ENCODE measurements at regions not wholly inside any gene's neighbourhood (a gene's known extent, or its start where the extent isn't known, plus 50 kb on each side); places are given as distances from the start of the nearest gene placed in this dataset.

DNA sequence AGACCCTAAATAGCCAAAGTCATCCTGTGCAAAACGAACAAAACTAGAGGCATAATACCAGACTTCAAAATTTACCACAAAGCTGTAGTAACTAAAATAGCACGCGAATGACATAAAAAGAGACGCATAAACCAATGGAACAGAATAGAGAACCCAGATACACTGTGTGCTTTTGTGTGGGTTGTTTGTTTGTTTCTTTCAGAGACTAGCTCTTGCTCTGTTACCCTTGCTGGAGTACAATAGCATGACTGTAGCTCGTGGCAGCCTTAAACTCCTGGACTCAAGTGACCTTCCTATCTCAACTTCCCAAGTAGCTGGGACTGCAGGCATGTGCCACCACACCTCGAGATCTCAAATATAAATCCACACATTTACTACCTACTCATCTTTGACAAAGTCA lies 1314.6 kb upstream of the GBE1 start:
- no peak for DNase-seq

DNA sequence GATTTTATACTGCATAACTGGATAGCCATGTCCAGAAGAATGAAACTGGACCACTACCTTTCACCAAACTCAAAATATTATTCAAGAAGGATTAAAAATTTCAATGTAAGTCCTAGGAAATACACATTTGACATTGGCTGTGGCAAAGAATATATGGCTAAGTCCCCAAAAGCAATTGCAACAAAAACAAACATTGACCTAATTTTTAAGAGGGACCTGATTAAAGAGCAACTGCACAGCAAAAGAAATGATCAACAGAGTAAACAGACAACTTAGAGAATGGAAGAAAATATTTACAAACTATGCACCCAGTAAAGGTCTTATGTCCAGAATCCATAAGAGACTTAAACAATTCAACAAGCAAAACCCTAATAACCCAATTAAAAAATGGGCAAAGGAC lies 1313.0 kb upstream of the GBE1 start:
- DNase-seq: no peak

DNA sequence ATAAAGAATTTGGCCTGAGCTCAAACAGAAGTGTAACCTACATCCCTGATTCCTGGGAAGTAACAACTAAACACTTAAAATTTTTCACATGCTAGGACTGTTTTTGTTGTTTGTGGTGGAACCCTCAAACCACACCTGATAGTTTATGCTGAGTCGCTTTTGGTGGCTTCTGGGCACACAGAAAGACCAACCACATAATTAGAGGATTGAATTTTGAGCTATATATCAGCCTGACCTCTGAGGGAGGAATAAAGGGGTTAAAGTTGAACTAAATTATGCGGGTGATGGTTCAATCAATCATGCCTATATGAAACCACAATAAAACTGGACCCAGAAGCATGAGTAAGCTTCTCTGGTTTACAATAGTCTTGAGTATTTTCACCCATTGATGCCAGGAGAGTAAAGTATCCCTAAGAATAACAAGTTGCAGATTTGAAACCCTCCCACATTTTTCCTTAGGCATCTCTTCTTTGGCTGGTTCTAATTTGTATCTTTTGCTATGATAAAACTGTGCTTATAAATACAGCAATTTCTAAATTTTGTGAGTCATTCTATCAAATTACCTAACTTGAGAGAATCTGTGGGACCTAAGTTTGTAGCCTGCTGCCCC lies 1304.5 kb upstream of the GBE1 start:
- no peak for DNase-seq

DNA sequence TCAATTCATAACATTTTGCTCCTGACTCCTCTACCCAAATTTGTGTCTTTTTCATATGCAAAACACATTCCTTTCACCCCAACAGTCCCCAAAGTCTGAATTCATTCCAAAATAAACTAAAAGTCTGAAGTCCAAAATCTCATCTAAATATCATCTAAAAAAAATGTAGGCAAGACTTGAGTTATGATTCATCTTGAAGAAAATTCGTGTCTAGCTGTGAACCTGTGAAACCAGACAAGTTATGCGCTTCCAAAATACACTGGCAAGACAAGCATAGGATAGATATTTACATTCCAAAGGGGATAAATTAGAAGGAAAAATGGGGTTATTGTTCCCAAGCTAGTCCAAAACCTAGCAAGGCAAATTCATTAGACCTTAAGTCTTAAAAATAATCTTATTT lies 1302.0 kb upstream of the GBE1 start:
- DNase-seq: no peak

DNA sequence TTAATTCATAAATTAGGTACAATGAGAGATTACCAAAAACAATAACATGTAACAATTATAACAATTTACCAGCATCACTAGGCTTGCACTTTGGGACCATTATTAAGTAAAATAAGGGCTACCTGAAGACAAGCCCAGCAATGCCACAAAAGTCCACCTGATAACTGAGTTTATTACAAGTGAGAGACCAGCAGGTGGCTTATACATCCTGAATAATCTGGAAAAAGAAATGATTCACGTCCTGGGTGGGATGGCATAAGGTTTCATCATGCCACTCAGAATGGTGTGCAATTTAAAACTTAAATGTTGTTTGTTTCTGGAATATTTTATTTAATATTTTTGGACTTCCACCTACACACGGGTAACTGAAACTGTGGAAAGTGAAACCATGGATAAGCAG lies 1287.1 kb upstream of the GBE1 start:
- DNase-seq: no peak

DNA sequence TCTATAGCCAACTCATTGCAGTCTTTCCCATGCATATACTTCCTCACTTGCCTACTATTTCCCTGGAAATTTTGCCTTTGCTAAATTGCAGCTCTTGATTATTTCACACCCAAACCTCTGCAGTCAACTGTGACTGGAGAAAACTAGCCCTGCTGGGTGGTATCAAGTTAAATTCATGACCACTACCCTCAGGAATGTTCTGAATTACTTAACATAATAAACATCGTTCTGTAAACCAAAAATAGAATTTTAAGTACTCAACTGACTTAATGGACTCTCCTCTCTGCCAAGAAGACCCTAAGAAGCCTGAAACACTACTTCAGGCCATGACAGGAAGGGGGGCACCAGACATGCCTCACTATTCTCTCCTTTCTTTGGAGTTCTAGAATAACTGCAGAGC lies 1278.0 kb upstream of the GBE1 start:
- DNase-seq: no peak

DNA sequence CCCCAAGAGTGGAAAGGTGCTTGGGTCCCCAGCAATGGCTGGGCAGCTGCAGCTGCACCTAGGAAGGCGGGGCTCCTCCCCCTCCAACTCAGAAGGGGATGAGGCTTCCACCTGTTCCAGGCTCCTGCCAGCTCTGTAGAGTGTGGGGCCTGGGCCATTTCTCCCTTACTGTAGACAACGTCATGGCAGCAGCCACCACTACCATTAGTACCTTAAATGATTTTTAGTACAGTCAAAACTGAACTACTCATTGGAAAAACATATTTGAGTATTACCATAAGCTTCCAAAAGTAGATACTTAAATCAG lies 1274.2 kb upstream of the GBE1 start:
- DNase-seq: no peak

DNA sequence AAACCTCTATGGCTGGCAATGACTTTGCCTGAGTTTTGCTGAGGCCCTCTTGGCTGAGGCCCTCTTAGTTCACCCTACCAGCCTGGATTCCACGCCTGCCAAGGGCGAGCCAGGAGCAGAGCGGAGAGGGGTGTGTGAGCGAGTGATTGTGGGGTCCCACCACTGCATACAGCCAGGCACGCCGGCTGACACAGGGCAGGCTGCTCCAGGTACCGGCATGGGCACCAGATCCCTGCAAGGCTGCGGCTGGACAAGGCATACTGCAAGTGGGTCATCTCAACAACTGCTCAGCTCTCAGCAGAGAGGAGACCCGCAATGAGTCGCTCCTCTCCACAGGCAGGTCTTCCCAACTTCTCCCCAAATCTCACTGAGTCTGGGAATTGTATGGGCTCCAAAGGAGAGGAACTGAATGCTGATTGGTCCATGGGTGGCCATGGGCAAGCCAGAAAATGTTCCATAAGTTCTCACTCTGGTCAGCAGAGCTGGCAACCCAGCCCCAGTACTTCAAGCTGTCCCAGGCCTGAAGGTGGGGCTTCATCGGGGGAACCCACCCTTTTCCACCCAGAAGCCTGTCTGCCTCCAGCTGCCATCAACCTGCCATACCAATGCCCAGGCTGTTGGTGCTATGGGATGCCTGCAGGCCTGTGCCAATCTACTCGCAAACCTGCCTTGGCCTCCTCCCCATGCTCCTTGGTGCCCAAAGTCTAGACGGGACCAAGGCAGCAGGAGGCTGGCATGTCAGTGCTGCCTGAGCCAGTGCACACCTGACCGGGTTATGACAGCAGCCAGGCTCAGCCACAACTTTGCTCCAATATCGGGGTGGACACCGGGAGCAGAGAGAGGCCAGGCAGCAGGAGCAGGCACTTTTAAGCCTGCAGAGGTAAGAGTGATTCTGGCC lies 1273.6 kb upstream of the GBE1 start:
- DNase-seq: no peak

DNA sequence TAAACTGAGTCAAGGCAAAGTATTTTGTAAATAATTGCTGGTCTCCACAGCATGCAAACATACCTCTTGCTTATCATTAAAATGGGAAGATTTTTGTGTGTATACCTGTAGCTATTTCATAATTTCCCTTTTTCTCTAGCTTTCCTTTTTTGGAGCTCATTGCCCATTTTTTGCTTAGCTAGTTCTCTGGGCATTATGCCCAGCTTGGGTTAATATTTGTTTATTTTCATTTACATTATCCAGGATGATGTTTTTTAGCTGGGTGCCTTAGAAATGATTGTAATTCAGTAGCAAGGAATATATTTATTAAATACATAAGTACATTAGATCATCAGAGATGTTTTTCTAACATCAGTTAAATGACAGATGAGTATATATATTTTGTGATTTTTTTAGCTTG lies 1271.7 kb upstream of the GBE1 start:
- no peak for DNase-seq

DNA sequence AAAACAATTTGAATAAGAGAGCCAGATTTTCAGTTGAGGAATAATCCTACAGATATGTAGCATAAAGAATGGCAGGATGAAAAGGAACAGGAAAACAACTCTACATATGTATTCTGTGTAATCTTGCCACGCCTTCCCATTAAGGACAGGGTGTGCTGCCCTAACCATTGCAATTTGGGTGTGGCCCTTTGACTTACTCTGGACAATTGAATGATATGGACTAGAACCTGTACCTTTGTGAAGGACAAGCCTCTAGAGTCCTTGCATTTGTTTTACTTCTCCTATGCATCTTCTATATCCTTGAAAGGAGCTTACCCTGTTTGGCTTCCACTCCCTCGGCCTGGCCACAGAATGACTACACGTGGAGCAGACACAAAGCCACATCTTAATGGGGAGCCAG lies 1261.6 kb upstream of the GBE1 start:
- DNase-seq: no peak

DNA sequence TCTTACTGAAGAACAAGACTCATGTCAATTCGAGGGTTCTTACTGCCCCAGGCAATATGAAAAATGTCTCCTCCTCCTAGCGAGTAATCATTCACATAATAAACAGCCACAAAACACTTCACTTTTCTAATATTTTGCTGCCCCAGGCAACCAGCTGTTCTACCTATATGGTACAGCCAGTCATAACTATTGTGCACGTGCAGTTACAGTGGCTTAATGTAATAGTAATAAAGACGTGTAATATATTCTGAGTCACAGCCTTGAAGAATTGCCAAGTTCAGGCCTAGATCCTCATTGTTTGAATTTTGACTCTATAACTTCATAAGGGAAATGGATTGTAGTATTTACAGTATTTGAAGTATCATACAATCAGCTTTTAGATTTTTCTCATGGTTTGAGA lies 1250.0 kb upstream of the GBE1 start:
- DNase-seq: no peak

DNA sequence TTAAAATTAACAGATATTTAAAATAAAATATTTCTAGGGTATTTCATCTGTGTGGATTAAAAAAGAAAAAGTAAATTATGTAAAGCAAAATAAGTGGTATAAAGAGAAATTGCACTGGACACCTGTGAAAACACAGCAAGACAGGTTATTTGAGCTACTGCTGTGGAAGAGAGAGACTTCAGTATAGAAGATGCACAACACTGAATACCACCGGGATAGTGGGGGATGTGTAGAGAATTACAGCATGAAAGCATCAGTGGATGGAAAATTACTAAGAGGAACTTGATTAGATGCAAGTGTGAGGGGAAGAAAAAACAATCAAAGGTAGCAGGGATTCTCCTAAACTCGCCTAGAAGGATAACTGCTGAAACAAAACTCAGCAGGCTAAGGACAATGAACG lies 1242.5 kb upstream of the GBE1 start:
- DNase-seq: no peak

DNA sequence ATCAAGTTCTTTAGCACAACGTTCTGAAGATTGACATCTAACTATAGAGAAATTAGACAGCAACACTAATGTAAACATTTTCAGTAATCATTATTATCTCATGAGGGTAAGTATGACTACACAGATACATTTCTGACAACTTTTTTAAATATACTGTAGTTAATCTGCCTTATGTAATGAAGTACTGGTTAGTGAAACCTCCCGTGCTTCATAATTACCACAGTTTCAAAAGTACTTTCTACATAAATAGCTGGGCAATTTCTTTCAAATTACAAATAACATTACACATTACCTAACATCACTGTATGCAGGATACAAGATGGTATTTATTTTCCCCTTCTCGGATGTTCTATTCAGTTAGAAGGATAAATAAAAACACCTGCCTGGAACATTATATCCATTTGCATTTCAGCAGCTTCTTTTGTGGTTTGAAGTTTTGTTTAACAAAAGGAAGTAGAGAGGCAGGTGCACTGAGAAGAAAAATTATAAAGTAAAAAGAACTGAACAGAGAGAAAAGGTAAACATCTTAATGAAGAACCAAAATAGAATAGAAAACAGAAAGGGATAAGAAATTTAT lies 1241.5 kb upstream of the GBE1 start:
- no peak for DNase-seq

DNA sequence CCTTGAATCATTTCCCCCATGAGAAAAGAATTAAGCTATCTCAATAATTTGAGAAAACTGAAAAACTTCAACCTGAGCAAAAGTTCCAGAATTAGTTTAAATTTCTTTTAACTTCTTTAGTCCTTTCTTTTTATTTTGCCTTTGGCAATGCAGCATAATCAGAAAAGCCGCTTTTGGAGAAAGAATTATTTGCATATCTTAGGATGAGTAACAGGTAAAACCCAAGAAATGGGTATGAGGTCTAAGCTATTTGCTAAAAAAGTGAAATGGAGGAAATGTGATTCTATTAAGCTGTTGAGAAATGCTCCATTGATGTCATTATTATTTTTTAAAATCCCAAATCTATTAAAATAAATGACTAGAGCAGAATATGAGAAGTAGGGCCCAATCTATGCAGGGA lies 1238.3 kb upstream of the GBE1 start:
- no peak for DNase-seq

DNA sequence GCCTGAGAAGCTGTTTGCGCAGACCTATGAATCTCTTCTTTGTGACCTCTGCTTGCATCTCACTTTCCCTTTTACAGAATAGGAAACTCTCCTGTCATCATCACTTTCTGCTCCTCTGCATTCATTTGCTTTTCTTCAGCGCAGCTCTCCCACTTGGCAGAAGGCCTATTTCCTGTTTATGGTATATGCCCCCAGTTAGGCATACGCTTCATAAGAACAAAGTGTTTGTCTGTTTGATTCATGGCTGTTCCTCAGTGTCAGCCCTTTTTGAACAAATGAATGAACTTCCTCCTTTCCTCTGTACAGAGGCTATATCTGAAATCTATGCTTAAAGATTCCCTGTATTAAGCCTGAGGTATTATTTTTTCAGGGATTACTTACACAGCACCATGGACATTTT lies 1216.9 kb upstream of the GBE1 start:
- DNase-seq: no peak

DNA sequence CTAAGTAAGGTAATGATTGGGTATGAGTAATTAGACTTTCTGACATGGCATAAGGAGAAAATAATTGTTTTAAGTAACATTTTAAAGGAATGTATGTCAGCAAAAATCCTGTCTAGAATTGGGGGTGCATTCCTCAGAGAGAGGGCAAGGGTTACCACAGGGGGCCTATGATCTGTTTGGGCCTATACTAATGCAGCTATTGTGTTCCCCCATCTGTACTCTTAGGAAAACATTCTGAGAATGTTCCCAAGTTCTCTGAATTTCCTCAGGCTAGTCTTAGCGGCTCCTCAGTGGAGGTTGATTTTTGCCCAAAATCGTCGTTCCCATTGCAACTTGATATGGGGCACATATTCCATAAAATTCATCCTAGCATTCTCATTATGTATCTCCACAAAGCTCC lies 1216.4 kb upstream of the GBE1 start:
- DNase-seq: no peak

DNA sequence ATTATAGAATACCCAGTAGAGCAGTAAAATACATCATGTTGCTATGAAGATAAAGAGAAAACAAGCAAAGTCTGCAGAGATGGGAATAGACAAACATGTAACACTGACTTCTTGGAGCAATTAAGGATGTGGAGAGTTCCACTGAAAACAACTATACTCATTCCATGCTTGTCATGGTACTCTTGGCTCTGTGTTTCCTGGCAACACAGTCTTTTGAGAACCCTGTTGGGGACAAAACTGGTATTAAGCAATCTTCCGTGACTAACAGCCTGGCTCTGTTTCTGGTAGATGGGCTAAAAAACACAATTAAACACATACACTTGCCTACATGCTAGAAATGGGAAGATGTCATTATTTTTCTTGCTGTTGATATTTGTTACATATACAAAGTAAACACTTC lies 1212.3 kb upstream of the GBE1 start:
- DNase-seq: no peak

DNA sequence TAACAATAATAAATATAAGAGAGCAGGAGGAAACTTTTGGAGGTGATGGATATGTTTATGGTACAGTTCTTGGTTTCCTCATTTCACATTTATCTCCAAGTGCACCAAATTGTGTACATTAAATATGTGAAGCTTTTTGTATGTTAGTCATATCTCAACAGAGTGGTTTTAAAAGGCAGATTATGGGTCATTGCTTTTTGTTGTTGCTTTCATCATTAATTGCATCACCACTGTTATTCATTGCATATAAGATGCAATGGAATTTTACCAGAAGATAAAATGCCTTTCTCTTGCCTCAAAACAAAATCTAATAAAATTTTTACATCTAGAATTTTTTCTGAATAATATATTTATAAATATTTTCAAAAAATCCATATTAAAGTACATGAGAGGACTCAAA lies 1198.9 kb upstream of the GBE1 start:
- DNase-seq: no peak

DNA sequence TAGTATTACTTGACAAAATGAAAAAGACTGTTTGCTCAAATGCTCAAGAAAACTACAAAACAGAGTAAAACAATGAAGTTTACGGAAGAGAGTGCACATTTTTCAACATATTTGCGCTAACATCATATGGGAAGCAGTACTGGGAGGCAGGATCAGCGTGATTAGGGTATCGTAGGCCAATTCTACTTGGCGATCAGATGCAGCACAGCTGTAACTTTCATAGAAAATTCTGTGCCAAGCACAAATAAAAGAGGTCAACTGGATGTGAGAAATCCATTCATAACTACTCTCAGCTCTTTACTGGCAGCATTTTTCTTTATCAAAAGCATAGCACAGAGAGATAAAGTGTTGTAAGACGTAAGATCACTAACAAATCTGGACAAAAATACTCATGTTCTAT lies 1196.3 kb upstream of the GBE1 start:
- DNase-seq: no peak

DNA sequence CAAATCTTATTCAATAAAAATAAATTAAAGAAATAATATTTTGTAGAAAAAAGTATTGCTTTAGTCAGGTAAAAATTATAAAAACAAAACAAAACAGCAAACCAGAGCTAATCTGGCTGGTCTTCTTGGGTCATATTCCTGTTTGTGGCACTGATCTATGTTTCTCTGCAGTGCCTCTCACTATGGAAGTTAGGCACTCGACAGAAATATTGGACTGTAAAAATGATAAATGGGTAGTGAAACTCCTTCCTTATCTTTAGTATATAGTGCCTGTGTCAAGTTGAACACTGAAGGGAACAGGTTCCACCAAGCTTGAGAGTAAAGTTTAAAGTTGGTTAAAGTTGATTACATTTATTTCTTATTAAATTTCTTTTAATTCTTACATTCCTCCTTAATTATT lies 1195.6 kb upstream of the GBE1 start:
- no peak for DNase-seq

DNA sequence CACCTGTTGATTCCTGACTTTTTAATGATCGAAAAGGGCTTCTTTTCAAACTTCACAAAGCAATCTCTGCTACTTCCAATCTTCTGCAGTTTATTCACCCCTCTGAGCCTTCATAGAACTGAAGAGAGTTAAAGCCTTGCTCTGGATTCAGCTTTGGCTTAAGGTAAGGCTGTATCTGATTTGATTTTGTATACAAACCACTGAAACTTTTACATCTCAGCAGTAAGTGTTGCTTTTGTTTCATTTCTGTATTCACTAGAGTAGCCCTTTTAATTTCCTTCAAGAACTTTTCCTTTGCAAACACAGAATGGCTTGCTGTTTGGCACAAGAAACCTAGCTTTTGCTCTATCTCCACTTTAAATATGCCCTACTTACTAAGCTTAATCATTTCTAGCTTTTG lies 1193.0 kb upstream of the GBE1 start:
- no peak for DNase-seq

DNA sequence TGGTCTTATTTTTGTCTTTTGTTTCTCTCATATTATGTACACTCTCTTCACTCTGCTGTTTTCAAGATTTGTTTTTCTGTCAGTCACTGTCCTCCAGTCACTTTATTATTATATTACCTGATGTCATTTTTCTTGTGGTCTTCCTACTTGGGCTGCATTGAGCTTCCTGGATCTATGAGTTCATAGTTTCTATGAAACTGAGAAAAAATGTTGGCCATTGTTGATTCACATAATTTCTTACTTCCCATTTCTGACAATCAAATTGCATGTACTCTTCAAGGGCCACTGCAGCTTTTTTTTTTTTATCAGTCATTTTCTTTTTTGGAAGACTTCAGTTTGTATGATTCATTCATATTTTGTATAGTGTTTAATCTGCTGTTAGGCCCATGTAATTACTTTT lies 1180.6 kb upstream of the GBE1 start:
- DNase-seq: no peak

DNA sequence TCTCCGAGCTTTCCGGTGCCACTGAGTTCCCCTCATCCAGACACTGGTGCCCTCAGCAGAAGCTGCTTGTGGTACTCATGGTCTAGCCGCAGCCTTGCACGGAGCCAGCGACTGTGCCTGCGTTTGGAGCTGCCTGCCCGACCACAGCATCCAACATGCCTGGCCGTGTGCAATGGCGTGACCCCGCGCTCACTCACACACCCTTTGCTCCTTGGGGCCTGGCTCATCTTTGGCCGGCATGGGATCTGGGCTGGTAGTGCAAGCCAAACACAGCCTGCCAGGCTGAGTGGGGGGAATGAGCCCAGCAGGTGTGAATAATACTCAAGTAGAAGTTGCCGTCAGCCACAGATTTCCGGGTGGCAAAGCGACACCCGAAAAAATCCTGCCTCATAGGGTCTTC lies 1178.7 kb upstream of the GBE1 start:
- no peak for DNase-seq

DNA sequence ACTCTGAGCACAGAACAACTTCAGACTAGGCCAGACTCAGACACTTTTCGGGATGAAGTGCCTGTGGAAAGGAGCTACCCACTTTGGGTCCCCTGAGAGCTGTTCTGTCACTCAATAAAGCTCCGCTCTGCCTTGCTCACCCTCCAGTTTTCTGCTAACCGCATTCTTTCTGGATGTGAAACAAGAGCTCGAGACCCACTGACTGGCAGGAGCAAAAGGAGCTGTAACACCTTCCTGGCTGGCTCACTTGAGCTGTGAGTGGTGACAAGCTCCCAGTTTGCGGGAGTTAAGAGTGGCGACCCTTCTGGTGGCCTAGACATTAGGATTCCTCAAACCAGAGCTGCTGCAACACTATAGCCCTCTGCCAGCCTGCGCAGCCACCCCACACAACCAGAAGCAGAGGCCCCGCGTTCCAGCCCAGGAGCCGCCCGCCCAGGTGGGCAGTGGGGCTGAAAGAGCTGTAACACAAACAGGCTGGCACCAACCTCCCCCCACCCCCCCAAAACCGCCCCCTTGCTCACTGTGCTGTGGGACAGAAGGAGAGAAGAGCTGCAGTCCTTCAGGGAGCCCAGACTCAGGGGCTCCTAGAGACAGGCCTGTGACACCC lies 1178.1 kb upstream of the GBE1 start:
- no peak for DNase-seq

Data from activated CD4-positive, alpha-beta T cell treated with anti-CD3 and anti-CD28 coated beads for 48 hours (primary cell).